ENCODE measurements at regions not wholly inside any gene's neighbourhood (a gene's known extent, or its start where the extent isn't known, plus 50 kb on each side); places are given as distances from the start of the nearest gene placed in this dataset.

GRCh38 chr10:28940158-28940888, 263.0 kb downstream of the BAMBI start:
- DNase-seq = no peak
- intact Hi-C loops (cut with micrococcal nuclease) = no loop called here
- no peak for ATAC-seq

- no peak for DNase-seq
- intact Hi-C loops (cut with micrococcal nuclease) = no loop called here
- no peak for ATAC-seq
These were observed 264.7 kb downstream of the BAMBI start for GRCh38 chr10:28942012-28942411.

- intact Hi-C loops (cut with micrococcal nuclease) = no loop called here
These were observed 268.6 kb downstream of the BAMBI start for GRCh38 chr10:28945959-28946358.

GRCh38 chr10:28946479-28946878, 269.2 kb downstream of the BAMBI start:
- ATAC-seq (no peak), DNase-seq (no peak)
- intact Hi-C loops (cut with micrococcal nuclease) = no loop called here

More at GRCh38 chr10:28945959-28946358, 268.6 kb downstream of the BAMBI start:
- ATAC-seq (no peak), DNase-seq (no peak)

- peak; percentile 88 for ATAC-seq
- intact Hi-C loops (cut with micrococcal nuclease) = no loop called here
- no peak for DNase-seq
These were observed 269.9 kb downstream of the BAMBI start for GRCh38 chr10:28947171-28947570.

GRCh38 chr10:28948046-28948445, 270.7 kb downstream of the BAMBI start:
- ATAC-seq (no peak), DNase-seq (no peak)
- intact Hi-C loops (cut with micrococcal nuclease) = no loop called here

DNA sequence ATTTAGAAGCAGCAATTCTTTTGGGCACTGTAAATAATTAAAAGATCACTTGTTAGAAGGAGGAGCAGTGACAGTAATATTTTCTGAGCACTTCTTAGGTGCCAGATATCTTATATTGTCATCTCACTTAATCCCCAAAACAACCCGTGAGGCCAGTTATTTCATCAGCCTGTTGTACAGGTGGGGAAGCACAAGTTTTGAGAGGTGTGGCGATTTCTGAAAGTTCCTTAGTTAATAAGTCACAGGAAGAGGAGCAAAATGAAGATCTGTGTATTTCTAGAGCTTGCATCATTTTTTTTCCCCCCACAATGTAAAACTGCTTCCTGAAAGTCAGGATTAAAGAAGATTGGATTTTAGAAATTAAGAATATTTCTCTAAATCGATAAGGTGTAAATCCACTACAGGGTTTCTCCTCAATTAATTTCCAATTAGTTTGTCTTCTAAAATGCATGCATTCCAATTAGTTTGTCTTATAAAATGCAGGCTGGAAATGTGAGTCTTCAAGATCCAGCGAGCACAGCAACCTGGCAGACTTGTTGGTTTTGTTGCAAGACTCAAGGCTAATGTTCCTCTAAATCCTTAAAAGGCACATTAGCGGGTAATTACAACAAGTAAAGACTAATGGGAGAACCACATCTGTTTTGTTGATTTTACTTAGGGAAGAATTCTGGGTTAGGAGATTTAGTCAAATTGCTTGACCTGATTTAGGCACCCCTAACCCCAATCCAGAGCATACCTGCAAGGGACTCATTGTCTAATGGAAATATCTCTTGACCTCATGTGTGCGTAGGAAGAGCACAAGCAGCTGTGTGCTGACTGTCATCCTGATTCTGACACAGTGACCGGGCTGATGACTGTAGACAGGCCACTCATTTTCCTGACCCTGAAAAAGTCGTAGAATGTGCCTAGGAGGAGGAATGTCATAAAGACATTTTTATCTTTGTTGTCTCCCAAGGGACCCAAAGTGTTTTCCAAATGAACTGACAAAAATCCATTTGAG, 272.0 kb downstream of the BAMBI start:
- DNase-seq (no peak), ATAC-seq (no peak)
- intact Hi-C loops (cut with micrococcal nuclease) = no loop called here

GRCh38 chr10:28951484-28951883, 274.2 kb downstream of the BAMBI start:
- intact Hi-C loops (cut with micrococcal nuclease) = no loop called here
- no peak for DNase-seq
- no peak for ATAC-seq

DNA sequence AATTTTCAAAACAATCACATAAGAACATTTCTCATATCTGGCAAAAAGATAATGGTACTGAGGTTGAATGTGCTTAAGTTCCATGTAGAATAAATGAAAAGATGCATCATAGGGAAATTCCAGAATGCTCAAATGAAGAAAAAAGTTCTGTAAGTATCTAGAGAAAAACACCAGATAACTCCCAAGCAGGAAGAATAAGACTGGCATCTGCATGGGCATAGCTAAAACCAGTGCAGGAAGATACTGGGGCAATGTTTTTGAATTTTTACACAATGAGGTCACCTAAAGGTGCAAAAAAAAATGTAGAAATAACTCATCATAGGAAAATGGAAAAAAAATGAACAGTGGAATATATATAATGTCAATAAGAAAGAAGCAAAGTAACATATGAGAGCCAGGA, 275.2 kb downstream of the BAMBI start:
- intact Hi-C loops (cut with micrococcal nuclease) = no loop called here
- no peak for ATAC-seq

GRCh38 chr10:28954211-28954610, 276.9 kb downstream of the BAMBI start:
- ATAC-seq = no peak
- intact Hi-C loops (cut with micrococcal nuclease) = no loop called here
- no peak for DNase-seq

More for the DNA sequence above, 275.2 kb downstream of the BAMBI start:
- no peak for DNase-seq

- intact Hi-C loops (cut with micrococcal nuclease) = no loop called here
- ATAC-seq (no peak), DNase-seq (no peak)
These were observed 281.1 kb downstream of the BAMBI start for GRCh38 chr10:28958468-28958867.

DNA sequence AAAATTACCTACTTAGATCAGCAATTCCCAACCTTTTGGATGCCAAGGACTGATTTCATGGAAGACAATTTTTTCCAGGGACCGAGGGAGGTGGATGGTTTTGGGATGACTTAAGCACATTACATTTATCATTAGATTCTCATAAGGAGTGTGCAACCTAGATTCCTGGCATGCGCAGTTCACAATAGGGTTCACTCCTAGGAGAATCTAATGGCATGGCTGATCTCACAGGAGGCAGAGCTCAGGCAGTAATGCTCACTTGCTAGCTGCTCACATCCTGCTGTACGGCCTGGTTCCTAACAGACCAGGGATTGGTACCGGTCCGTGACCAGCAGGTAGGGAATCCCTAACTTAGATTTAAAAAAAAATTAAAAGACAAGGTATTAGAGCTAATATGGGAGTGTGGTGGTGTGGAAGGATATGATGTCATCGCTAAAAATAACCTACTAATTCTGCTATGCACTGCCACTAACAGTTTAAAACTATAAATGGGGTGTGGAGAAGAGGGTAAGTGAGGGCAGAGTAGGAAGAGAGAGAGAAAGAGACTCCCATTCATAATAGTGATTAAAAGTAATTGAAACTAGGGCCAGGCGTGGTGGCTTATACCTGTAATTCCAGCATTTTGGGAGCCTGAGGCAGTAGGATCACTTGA, 282.7 kb downstream of the BAMBI start:
- intact Hi-C loops (cut with micrococcal nuclease) = no loop called here
- DNase-seq (no peak), ATAC-seq (peak; percentile 92)

DNA sequence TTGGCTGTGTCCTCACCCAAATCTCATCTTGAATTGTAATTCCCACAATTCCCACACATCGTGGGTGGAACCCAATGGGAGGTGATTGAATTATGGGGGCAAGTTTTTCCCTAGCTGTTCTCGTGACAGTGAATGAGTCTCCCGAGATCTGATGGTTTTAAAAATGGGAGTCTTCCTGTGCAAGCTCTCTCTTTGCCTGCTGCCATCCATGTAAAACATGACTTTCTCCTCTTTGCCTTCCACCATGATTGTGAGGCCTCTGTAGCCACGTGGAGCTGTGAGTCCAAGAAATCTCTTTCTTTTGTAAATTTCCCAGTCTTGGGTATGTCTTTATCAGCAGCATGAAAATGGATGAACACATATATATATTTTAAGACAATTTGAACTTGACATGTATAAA, 285.4 kb downstream of the BAMBI start:
- intact Hi-C loops (cut with micrococcal nuclease) = no loop called here
- DNase-seq (no peak), ATAC-seq (no peak)

- intact Hi-C loops (cut with micrococcal nuclease) = no loop called here
- no peak for DNase-seq
- no peak for ATAC-seq
These were observed 286.4 kb downstream of the BAMBI start for GRCh38 chr10:28963539-28964221.

- DNase-seq = no peak
- intact Hi-C loops (cut with micrococcal nuclease) = no loop called here
- no peak for ATAC-seq
These were observed 288.6 kb downstream of the BAMBI start for GRCh38 chr10:28965937-28966336.

DNA sequence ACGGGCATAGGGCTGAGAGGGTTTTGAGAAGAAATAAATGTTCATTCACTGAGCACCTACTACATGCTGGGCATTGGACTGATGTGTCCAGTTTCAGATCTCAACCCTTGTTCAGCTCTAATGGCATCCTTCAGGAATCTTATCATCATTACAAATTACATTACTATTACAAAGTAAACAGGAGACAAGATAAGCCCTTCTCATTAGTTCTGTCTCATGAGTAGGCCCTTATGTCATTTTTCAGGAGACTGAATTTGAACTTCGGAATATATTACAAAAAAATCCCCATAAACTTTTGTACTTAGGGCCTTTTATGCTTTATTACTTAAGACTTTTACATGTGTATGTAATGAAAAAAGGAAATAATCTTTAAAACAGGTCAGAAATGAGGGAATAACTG, 289.7 kb downstream of the BAMBI start:
- DNase-seq (no peak), ATAC-seq (no peak)
- intact Hi-C loops (cut with micrococcal nuclease) = no loop called here

- no peak for ATAC-seq
- intact Hi-C loops (cut with micrococcal nuclease) = no loop called here
- DNase-seq = no peak
These were observed 292.1 kb downstream of the BAMBI start for GRCh38 chr10:28969413-28969812.

DNA sequence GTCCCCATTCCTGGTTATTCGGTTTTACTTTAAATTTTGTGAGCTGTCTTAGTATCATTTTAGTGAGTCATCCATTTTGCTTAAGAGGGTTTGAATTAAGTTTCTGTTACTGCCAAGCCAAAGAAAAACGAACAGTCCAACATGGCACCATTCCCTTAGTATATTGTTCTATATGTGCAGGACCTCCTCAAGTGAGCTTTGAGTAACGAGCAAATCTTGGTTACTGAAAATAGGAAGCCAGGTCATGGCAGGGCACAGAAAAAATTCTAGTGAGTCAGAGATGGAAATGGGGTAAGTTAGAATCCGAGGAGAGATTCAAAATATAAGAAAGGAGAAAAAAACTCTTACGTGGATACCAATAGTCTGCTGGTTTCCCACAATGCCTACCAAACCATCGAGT, 292.9 kb downstream of the BAMBI start:
- intact Hi-C loops (cut with micrococcal nuclease) = no loop called here
- no peak for DNase-seq
- no peak for ATAC-seq

DNA sequence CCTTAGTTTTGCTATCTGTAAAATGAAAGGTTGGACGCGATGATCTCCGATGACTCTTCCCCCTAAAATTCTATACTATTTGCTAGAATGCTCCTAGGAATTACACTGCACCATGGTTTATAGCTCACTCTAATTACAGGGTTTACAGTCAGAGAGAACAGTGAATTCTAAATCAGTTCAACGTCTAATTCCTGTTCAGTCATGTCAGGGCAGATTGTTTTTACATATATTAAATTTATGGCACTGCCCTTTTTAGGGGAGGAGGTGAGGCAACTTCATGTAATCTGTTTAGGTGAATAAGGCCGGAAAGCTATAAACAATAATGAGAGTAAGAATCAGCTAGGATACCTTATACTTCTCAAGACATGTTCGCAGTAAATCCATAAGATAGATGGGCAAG, 293.9 kb downstream of the BAMBI start:
- DNase-seq (no peak), ATAC-seq (no peak)
- intact Hi-C loops (cut with micrococcal nuclease) = no loop called here
